CD4-positive, alpha-beta T cell treated with Interleukin-1 beta for 1 hour (primary cell): ENCODE measurements at regions not wholly inside any gene's neighbourhood (a gene's known extent, or its start where the extent isn't known, plus 50 kb on each side); places are given as distances from the start of the nearest gene placed in this dataset.

ENCODE experiments used
- DNase-seq, 2 donors: peaks; one replicate each; pipeline ENCODE4 v3.0.0-alpha.2; 2020 to 2022

GRCh38 chr4:14668296-14668695 is 334.0 kb upstream of the CPEB2 start:
- no peak for DNase-seq

- no peak for DNase-seq
Observed at GRCh38 chr4:14669371-14669770, 332.9 kb upstream of the CPEB2 start.

DNA sequence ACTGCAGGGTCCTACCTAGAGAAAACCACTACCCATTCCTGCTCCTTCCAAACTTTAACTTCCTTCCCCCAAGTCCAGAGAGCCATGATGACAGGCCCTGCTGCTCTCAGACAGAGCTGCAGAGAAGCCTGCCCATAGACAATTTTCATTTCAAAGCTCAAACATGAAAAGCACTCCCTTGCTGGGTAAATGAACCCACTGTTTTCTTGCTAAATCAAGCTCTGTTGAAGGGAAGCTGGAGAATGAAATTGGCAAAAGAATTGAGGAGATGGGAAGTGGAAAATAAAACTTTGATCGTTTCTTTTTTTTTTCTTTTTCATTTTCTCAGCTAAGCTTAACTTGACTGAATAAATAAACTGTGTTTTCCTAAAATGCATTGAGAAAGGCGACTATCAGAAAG is 331.1 kb upstream of the CPEB2 start:
- DNase-seq: no peak

DNA sequence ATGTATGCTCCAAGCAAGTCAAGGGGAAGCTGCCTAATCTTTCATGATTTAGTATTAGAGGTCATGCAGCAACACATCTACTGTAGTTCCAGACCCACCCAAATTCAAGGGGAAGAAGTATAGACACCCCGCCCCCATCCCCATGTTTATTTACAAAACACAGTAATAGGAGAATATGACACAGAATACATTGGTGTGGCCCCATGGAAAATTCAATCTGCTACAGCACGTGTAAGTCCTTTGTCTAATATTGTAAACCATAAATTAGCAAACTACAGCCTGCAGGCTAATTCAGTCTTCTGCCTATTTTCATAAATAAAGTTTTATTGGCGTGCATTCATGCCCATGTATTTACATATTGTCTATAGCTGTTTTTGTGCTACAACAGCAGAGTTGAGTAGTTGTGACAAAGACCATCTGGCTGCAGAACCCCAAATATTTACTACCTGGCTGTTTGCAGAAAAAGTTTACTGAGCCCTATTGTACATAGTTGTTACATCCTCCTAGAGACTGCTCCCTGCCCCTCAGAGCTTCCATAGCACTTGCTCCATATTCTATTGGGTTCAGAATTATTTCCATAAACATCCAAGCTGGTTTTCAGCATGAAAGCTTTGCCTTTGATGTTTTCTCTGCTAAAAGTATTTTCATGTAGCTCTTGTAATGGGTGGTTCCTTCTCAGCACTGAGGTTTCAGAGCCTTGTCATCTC is 326.8 kb upstream of the CPEB2 start:
- DNase-seq: no peak

DNA sequence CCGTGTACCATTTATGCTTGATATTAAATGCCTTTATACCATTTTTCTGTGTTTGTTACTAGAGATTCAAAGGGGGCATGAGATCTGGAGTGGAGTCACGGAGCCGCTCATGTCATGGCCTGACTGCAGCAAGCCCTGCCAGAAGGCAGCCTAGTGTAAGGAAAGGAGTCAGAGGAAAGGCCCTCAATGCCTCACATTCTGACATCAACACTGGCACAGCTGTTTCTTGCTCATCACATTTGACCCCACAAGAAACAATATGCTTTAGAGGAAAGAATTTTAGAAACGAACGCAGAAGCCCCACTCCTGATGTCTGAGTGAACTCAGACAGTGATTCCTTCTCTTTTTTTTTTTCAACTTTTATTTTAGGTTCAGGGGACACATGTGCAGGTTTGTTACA is 322.4 kb upstream of the CPEB2 start:
- no peak for DNase-seq

GRCh38 chr4:14681330-14681729 is 321.0 kb upstream of the CPEB2 start:
- DNase-seq: no peak

- DNase-seq: no peak
Observed at GRCh38 chr4:14693728-14694127, 308.6 kb upstream of the CPEB2 start.

DNA sequence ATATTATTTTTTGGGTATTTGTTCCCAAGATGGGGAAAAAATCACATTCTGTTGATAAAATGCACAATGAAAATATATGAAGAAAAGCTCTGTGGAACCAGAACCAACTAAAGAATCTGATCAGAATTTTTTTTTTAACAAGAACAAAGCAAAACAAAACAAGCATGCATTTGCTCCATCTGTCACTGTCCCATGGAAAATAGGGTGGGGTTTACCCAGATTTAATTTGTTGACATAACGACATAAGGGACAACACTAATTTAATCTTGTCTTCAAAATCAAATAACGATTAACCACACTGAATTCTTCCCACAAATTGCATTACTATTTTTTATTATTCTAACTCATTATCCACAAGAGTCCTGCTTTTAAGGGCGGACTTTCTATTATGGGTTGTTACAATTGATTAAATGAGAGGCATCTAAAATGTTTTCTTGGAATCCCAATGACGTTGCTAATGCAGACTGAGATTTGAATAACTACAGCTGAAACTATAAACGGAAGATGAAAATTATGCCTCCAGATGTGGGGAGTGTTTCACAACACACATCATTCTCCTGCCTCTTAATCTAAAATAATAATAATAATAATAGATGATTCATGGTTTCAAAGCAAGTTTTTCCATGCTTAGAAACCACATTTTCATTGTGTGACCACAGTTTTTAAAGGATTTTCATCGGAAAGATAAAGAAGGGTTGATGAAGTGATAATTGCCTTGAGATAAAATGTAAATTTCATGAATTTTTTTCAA is 307.0 kb upstream of the CPEB2 start:
- DNase-seq: no peak

GRCh38 chr4:14700083-14700482 is 302.2 kb upstream of the CPEB2 start:
- DNase-seq: no peak

GRCh38 chr4:14700544-14700943 is 301.7 kb upstream of the CPEB2 start:
- DNase-seq: no peak

- DNase-seq: no peak
Observed at GRCh38 chr4:14701389-14701788, 300.9 kb upstream of the CPEB2 start.

- DNase-seq: no peak
Observed at GRCh38 chr4:14701896-14702295, 300.4 kb upstream of the CPEB2 start.

- DNase-seq: no peak
Observed at GRCh38 chr4:14708574-14708973, 293.7 kb upstream of the CPEB2 start.

GRCh38 chr4:14711259-14711658 is 291.0 kb upstream of the CPEB2 start:
- no peak for DNase-seq

DNA sequence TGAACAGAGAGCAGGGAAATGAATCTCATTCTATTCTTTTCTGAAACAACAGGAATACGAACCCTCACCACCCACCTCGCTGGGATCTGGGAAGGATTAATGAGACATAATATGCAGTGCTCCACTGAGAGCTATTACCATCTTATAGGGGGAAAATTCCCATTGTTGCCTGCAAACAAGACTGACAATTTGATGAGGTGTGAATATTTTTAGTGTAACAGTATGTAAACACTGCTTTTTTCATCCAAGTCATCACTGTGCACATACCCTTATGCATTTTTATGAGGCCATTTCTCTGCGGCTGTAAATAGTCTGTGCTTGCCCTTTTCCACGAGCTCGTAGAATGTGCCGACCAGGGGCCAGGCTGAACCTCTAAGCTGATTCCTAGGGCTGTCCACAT is 285.6 kb upstream of the CPEB2 start:
- no peak for DNase-seq

GRCh38 chr4:14719053-14719452 is 283.2 kb upstream of the CPEB2 start:
- no peak for DNase-seq

DNA sequence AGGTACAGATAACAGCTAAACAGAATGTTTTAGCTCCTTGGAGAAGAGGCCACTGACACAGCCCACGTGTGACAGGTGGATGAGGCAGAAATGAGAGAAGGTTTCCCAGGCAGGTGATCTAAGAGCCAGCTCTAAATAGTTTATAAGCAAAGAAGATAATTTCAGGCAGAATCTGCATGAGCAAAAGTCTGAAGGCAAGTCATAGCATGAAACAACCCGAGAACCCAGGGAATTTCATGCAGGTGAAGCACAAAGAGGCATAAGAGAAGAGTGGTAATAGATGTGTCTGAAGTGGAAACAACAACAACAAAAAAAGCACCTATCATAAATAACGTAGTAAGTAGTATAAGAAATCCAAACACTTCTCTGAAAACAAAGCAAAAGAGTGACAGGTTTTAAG is 275.8 kb upstream of the CPEB2 start:
- no peak for DNase-seq

- no peak for DNase-seq
Observed at GRCh38 chr4:14726877-14727361, 275.4 kb upstream of the CPEB2 start.

- DNase-seq: no peak
Observed at GRCh38 chr4:14729282-14730000, 272.8 kb upstream of the CPEB2 start.

DNA sequence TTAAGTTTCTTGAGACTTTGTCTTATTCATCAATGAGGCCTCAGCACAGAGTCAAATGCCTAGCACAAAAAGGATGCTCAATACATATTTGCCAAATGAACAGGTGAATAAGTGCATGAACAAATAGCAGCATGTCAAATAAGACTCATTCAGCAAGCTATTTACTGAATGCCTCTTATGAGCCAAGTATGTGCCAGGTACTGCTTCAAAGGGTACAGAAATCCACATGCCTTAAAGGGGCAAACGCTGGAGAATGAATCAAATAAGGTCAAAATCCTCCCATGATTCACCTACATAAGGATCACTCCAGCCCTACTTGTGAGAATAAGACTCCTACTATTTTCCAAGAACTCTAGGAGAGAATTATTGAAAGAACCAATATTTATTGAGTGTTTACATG is 260.2 kb upstream of the CPEB2 start:
- no peak for DNase-seq

- DNase-seq: no peak
Observed at GRCh38 chr4:14743172-14743571, 259.1 kb upstream of the CPEB2 start.

DNA sequence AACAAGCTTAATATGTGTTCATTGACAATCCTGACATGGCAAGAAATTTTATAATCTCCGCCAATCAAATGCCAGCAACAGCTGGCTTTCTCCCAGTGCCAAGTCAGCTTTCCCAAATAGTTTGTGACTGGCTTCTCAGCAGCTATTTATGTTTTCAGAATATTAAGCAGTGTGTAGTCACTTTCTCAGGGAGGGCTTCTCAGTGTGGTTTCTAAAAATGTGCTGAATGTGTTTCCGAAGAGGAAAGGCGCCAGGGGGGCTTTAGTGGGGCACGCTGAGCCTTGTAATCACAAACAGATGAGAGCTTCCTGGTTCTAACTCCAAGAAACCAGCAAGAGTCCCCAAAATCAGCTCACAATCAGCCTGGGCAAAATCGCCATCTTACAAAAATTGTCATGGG is 258.7 kb upstream of the CPEB2 start:
- DNase-seq: no peak

GRCh38 chr4:14744346-14744745 is 257.9 kb upstream of the CPEB2 start:
- DNase-seq: no peak

DNA sequence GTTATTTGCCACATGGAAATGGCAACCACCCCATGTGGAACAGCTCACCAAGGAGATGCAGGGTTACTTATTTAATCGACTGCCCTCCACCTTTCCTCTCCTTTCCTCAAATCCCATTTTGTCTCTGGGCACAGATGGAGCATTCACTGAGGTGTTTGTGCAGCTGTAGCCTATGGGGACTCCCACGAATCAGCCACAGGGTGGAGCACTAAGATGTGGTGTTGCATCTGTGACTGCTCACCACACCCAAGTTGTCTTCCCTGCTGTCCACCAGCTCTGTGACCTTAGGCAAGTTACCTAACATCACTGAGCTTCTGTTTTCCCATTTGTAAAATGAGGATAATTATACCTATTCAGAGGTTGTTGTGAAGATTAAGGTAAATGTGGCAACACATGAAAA is 252.4 kb upstream of the CPEB2 start:
- DNase-seq: peak in 1 of 2 donors; percentile 1
